ENCODE measurements at regions not wholly inside any gene's neighbourhood (a gene's known extent, or its start where the extent isn't known, plus 50 kb on each side); places are given as distances from the start of the nearest gene placed in this dataset.
"Not testable (repeated sequence)": the region's sequence is repeated elsewhere in the genome, so short reads cannot be mapped to it uniquely, and the experiment has no call there.

GRCh38 chr7:35962607-35963006 lies 161.8 kb downstream of the SEPTIN7 start:
- H4K20me1 ChIP-seq (replicated peaks; ENCODE audit: control insufficient read depth, insufficient read depth, low read length); H3K27me3 ChIP-seq (ENCODE audit: control insufficient read depth in 2 of 2, insufficient read depth in 2 of 2, low read length in 2 of 2); H3K4me1 ChIP-seq (replicated peaks in 1 of 2; ENCODE audit: control insufficient read depth in 2 of 2, insufficient read depth in 2 of 2, low read length in 2 of 2); H3K79me2 ChIP-seq (ENCODE audit: control insufficient read depth, insufficient read depth, low read length); H3K9me3 ChIP-seq (replicated peaks; ENCODE audit: control insufficient read depth, insufficient read depth, low read depth, low read length); H3K4me3 ChIP-seq; ATAC-seq; BruUV-seq (replicated peaks); H3K9me1 ChIP-seq (ENCODE audit: control insufficient read depth, insufficient read depth, low read length); CTCF ChIA-PET (ENCODE audit: low intra/inter-chr PET ratio); H3K36me3 ChIP-seq (ENCODE audit: control insufficient read depth, insufficient read depth, low read length); in situ Hi-C loops (cut with MboI); FAIRE-seq; intact Hi-C loops (cut with micrococcal nuclease); DNase-seq (ENCODE audit: extremely low read depth in 1 of 4, low spot score in 3 of 4); H3K27ac ChIP-seq (ENCODE audit: extremely low read depth, low read depth, low read length); H3K4me2 ChIP-seq (ENCODE audit: insufficient read depth, low read length); POLR2A ChIA-PET; H2AFZ ChIP-seq (ENCODE audit: low read depth, low read length); H3K9ac ChIP-seq (ENCODE audit: insufficient read depth in 1 of 2, low read depth in 2 of 2, low read length in 2 of 2): not testable (repeated sequence)
- WGBS (ENCODE audit: insufficient coverage, low coverage, missing lambda C conversion rate): 11% methylated on average over 2 of the region's 2 CpGs
- peak; percentile 85 for TF ChIP-seq ZNF316 (IDR thresholded peaks at IDR 0.05)
- TF ChIP-seq MAFG (tag; conservative IDR thresholded peaks at IDR 0.05): 0 out of 2 replicates have a peak, but pooled peaks have one; percentile 23
- peak; percentile 34; the same call in 1 of the 2 replicates for TF ChIP-seq MAFK (IDR thresholded peaks at IDR 0.05; ENCODE audit: low read length)
- peak; percentile 59 for TF ChIP-seq C11orf30 (IDR thresholded peaks at IDR 0.05; ENCODE audit: low read depth)
- peak; percentile 24; the same call in 1 of the 2 replicates for TF ChIP-seq MAFF (IDR thresholded peaks at IDR 0.05; ENCODE audit: low read length)

GRCh38 chr7:35967366-35968139 lies 166.7 kb downstream of the SEPTIN7 start:
- Histone ChIP-seq H3K9ac (ENCODE audit: insufficient read depth in 1 of 2, low read depth in 2 of 2, low read length in 2 of 2) (0 out of 4 replicates have a peak overlapping the region, but pooled peaks of 1 of the 2 experiments have one; percentile 20), H3K36me3 (ENCODE audit: control insufficient read depth, insufficient read depth, low read length) (no peaks in the 10 kb centered on the region), H3K9me1 (ENCODE audit: control insufficient read depth, insufficient read depth, low read length) (no peaks in the 10 kb centered on the region), H3K27ac (ENCODE audit: extremely low read depth, low read depth, low read length) (no peak overlapping the region), H3K79me2 (ENCODE audit: control insufficient read depth, insufficient read depth, low read length) (no peaks in the 10 kb centered on the region), H3K9me3 (replicated peaks; ENCODE audit: control insufficient read depth, insufficient read depth, low read depth, low read length) (no peaks in the 10 kb centered on the region), H3K4me1 (replicated peaks in 1 of 2; ENCODE audit: control insufficient read depth in 2 of 2, insufficient read depth in 2 of 2, low read length in 2 of 2) (peaks cover 0 to 26% of the 10 kb centered on the region in 2 experiments; a peak in 2 of 5 replicates), H3K27me3 (ENCODE audit: control insufficient read depth in 2 of 2, insufficient read depth in 2 of 2, low read length in 2 of 2) (peaks cover 8 to 35% of the 10 kb centered on the region in 2 experiments; a peak in 4 of 5 replicates), H2AFZ (ENCODE audit: low read depth, low read length) (no peak overlapping the region), H3K4me2 (ENCODE audit: insufficient read depth, low read length) (no peak overlapping the region), H4K20me1 (replicated peaks; ENCODE audit: control insufficient read depth, insufficient read depth, low read length) (no peaks in the 10 kb centered on the region), H3K4me3 (no peak overlapping the region)
- ATAC-seq (no peak; the same call in 1 of the 3 replicates), FAIRE-seq (no peak), DNase-seq (ENCODE audit: extremely low read depth in 1 of 4, low spot score in 3 of 4) (no peak)
- 17% methylated on average over 40 of the region's 59 CpGs for WGBS (ENCODE audit: insufficient coverage, low coverage, missing lambda C conversion rate)
- ChIA-PET CTCF (ENCODE audit: low intra/inter-chr PET ratio) (no interaction called here), POLR2A (no interaction called here)
- BruUV-seq (replicated peaks): no TSS peak
- intact Hi-C loops (cut with micrococcal nuclease): no loop called here
- in situ Hi-C loops (cut with MboI): no loop called here
- TF ChIP-seq ZNF24 (IDR thresholded peaks at IDR 0.05) (no peak), ATF3 (IDR thresholded peaks at IDR 0.05) (no peak), ATF3 (CRISPR knock-in tag; conservative IDR thresholded peaks at IDR 0.05) (no peak), SMAD4 (CRISPR knock-in tag; conservative IDR thresholded peaks at IDR 0.05) (no peak), SIX5 (IDR thresholded peaks at IDR 0.05; ENCODE audit: borderline replicate concordance in 1 of 2, insufficient read depth in 1 of 2, low read depth in 1 of 2, low read length in 2 of 2) (no peak), ZNF436 (CRISPR knock-in tag; IDR thresholded peaks at IDR 0.05) (no peak), KHSRP (IDR thresholded peaks at IDR 0.05) (no peak), TAL1 (IDR thresholded peaks at IDR 0.05) (no peak), RCOR1 (IDR thresholded peaks at IDR 0.05; ENCODE audit: borderline replicate concordance in 1 of 2, low read depth in 2 of 2, low read length in 2 of 2) (no peak), ZNF23 (CRISPR knock-in tag; IDR thresholded peaks at IDR 0.05) (no peak), SRSF7 (optimal IDR thresholded peaks at IDR 0.05; ENCODE audit: low read depth, low read length) (no peak), ZNF431 (CRISPR knock-in tag; IDR thresholded peaks at IDR 0.05) (no peak), ZNF274 (IDR thresholded peaks at IDR 0.05; ENCODE audit: borderline replicate concordance, low read depth, low read length) (no peak)
